ENCODE measurements at regions not wholly inside any gene's neighbourhood (a gene's known extent, or its start where the extent isn't known, plus 50 kb on each side); places are given as distances from the start of the nearest gene placed in this dataset.

- FAIRE-seq = no peak
- TF ChIP-seq ZNF282 (IDR thresholded peaks at IDR 0.05; ENCODE audit: partially characterized antibody) (no peak), ZNF260 (CRISPR knock-in tag; IDR thresholded peaks at IDR 0.05; ENCODE audit: borderline replicate concordance, low read depth) (no peak), MTF2 (CRISPR knock-in tag; IDR thresholded peaks at IDR 0.05; ENCODE audit: borderline replicate concordance) (no peak), GPN1 (CRISPR knock-in tag; IDR thresholded peaks at IDR 0.05; ENCODE audit: borderline replicate concordance) (no peak), ZNF547 (CRISPR knock-in tag; IDR thresholded peaks at IDR 0.05) (no peak)
- in situ Hi-C loops (cut with HindIII; ENCODE audit: extremely low pct_ligation_motif_present, low pct_unique_long_range_greater_than_20kb) (no loop called here), intact Hi-C loops (cut with micrococcal nuclease; ENCODE audit: unreplicated experiment) (no loop called here)
- no peaks in the 10 kb centered on the region for H3K9me3 ChIP-seq (ENCODE audit: low read length)
- DNase-seq (ENCODE audit: low spot score) = no peak
- ChIA-PET CTCF (ENCODE audit: low intra/inter-chr PET ratio, low total read pairs) (no interaction called here), POLR2A (no interaction called here)
- H3K4me1 ChIP-seq (ENCODE audit: insufficient read depth, low read length) = no peaks in the 10 kb centered on the region
- no peak overlapping the region for H3K4me3 ChIP-seq (replicated peaks in 1 of 3; ENCODE audit: insufficient read depth in 1 of 3, low read depth in 2 of 3, low read length in 3 of 3)
- no peak overlapping the region for H3K4me2 ChIP-seq (ENCODE audit: low read depth, low read length)
- H3K9ac ChIP-seq (ENCODE audit: insufficient read depth, low read depth, low read length) = no peak overlapping the region
- ATAC-seq = no peak
- H3K27ac ChIP-seq (ENCODE audit: extremely low read length, insufficient read depth, low read length) = no peak overlapping the region
- H2AFZ ChIP-seq (ENCODE audit: low read length) = no peak overlapping the region
- WGBS (ENCODE audit: low lambda C conversion rate) = 90% methylated on average over 1 of the region's 1 CpG
- H3K79me2 ChIP-seq (ENCODE audit: insufficient read depth, low read length) = no peaks in the 10 kb centered on the region
- no peaks in the 10 kb centered on the region for H3K27me3 ChIP-seq (ENCODE audit: control insufficient read depth in 1 of 2, insufficient read depth in 2 of 2, low read length in 2 of 2)
- H3K36me3 ChIP-seq (replicated peaks in 1 of 2; ENCODE audit: control insufficient read depth in 1 of 2, insufficient read depth in 2 of 2, low read length in 2 of 2) = no peaks in the 10 kb centered on the region
- BruUV-seq (replicated peaks) = no TSS peak
- no peaks in the 10 kb centered on the region for H4K20me1 ChIP-seq (ENCODE audit: insufficient read depth, low read length)
Measured at GRCh38 chr5:93875693-93876092, 134.3 kb upstream of the POU5F2 start.

- H3K36me3 ChIP-seq (replicated peaks in 1 of 2; ENCODE audit: control insufficient read depth in 1 of 2, insufficient read depth in 2 of 2, low read length in 2 of 2) = no peaks in the 10 kb centered on the region
- no peak overlapping the region for H3K4me3 ChIP-seq (replicated peaks in 1 of 3; ENCODE audit: insufficient read depth in 1 of 3, low read depth in 2 of 3, low read length in 3 of 3)
- FAIRE-seq (no peak), DNase-seq (ENCODE audit: low spot score) (no peak), ATAC-seq (no peak)
- in situ Hi-C loops (cut with HindIII; ENCODE audit: extremely low pct_ligation_motif_present, low pct_unique_long_range_greater_than_20kb) (no loop called here), intact Hi-C loops (cut with micrococcal nuclease; ENCODE audit: unreplicated experiment) (no loop called here)
- BruUV-seq (replicated peaks) = no TSS peak
- H3K27ac ChIP-seq (ENCODE audit: extremely low read length, insufficient read depth, low read length) = no peak overlapping the region
- H3K9me3 ChIP-seq (ENCODE audit: low read length) = no peaks in the 10 kb centered on the region
- H3K27me3 ChIP-seq (ENCODE audit: control insufficient read depth in 1 of 2, insufficient read depth in 2 of 2, low read length in 2 of 2) = no peaks in the 10 kb centered on the region
- no peak overlapping the region for H3K4me2 ChIP-seq (ENCODE audit: low read depth, low read length)
- CTCF ChIA-PET (ENCODE audit: low intra/inter-chr PET ratio, low total read pairs) = no interaction called here
- POLR2A ChIA-PET = no interaction called here
- H3K4me1 ChIP-seq (ENCODE audit: insufficient read depth, low read length) = no peaks in the 10 kb centered on the region
- H3K79me2 ChIP-seq (ENCODE audit: insufficient read depth, low read length) = no peaks in the 10 kb centered on the region
- no peak overlapping the region for H2AFZ ChIP-seq (ENCODE audit: low read length)
- no peaks in the 10 kb centered on the region for H4K20me1 ChIP-seq (ENCODE audit: insufficient read depth, low read length)
- no peak overlapping the region for H3K9ac ChIP-seq (ENCODE audit: insufficient read depth, low read depth, low read length)
- TF ChIP-seq ZNF281 (CRISPR knock-in tag; IDR thresholded peaks at IDR 0.05; ENCODE audit: borderline replicate concordance) (no peak), NPAS2 (CRISPR knock-in tag; IDR thresholded peaks at IDR 0.05; ENCODE audit: borderline replicate concordance) (no peak), DMTF1 (CRISPR knock-in tag; IDR thresholded peaks at IDR 0.05) (no peak), ARID5B (CRISPR knock-in tag; IDR thresholded peaks at IDR 0.05) (no peak), XRCC5 (optimal IDR thresholded peaks at IDR 0.05; ENCODE audit: low read length) (no peak), POLR2G (IDR thresholded peaks at IDR 0.05; ENCODE audit: low read depth, low read length) (no peak)
Measured at GRCh38 chr5:93874491-93874890, 133.1 kb upstream of the POU5F2 start.

All from HepG2 (cell line).